HG03280 (cell line): ENCODE measurements at regions not wholly inside any gene's neighbourhood (a gene's known extent, or its start where the extent isn't known, plus 50 kb on each side); places are given as distances from the start of the nearest gene placed in this dataset.
"Not testable (repeated sequence)": the region's sequence is repeated elsewhere in the genome, so short reads cannot be mapped to it uniquely, and the experiment has no call there.

ENCODE experiments used
- ATAC-seq: cut with Tn5 transposase; IDR thresholded peaks from one replicate; pipeline ENCODE4 v1.9.1; 2021; ENCODE audit warnings: mild to moderate bottlenecking, moderate library complexity; ENCODE audit not compliant: unreplicated experiment

DNA sequence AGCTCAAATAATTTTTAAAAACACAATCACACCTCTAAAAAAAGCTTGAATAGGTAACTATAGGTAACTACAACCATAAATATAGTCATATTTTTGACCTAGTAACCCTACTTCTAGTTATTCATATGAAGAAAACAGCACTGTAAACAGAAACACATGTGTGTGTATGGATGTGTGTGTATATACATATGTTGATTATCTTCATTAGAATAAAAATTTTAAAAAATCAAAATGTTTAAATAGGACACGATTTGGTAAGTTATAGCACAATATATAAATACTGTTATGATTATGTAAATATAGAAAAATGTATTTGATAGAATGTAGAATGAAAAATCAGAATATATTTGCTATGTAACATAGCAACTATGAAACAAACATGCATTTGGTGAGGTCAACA is 258.1 kb upstream of the GK2 start:
- ATAC-seq = no peak

DNA sequence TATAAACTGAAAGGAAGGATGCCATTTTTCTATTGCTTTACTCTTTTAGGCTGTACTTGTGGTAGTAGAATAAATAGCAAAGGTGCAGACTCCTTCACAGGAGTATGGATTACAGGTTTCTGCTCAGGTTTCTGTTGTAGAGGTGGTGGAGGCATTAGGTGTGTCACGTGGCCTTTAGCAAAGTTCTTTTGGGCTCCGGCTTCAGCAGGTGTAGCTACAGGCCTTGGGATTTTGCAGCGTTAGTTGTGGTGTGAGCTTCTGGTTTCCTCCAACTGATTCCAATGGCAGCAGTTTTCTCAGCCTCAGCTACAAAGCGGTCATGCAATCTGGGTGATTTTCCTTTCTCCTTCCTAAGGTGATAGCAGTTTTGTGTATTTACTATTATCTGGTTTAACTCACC is 255.8 kb upstream of the GK2 start:
- ATAC-seq = no peak

DNA sequence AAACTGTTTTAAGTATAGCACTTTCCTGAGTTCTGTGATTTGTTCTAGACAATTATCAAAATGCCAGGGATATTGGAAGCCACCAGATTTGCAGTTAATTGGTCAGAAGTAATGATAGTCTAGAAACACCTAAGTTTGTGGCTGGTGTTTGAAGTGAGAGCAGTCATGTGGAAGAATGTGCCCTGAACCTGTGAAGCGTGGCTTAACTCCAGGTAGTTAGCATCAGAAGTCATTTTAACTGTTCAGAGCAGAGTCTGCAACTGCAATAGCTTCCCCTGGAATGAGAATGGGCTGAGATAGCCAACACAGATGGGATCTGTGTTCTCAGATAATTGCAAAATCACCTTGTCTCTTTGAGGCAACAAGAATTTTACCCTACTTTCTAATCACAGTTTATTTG is 255.1 kb upstream of the GK2 start:
- no peak for ATAC-seq

DNA sequence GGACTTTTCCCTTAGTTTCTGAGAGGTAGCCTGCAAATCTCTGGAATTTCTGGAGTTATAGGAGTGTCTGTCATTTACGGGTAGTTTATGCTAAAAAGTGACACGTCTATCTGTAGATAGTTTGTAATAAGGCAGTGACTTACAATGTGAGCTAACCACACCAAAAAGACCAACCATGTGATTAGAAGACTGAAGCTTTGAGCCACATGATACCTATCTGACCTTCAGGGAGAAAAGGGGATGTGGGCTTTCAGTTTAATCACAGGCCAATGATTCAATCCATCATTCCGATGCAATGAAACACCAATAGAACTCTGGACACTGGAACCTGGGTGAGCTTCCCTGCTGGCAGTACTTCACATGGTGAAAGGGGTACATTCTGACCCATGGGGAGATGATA is 254.6 kb upstream of the GK2 start:
- no peak for ATAC-seq

DNA sequence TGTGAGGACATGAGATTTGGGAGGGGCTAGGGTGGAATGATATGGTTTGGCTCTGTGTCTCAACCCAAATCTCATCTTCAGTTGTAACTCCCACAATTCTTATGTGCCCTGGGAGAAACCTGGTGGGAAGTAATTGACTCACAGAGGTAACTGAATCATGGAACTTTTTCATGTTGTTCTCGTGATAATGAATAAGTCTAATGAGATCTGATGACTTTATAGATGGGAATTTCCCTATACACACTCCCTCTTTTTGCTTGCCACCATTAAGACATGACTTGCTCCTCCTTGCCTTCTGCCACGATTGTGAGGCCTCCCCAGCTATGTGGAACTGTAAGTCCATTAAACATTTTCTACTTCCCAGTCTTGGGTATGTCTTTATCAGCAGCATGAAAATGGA is 253.2 kb upstream of the GK2 start:
- ATAC-seq = no peak

DNA sequence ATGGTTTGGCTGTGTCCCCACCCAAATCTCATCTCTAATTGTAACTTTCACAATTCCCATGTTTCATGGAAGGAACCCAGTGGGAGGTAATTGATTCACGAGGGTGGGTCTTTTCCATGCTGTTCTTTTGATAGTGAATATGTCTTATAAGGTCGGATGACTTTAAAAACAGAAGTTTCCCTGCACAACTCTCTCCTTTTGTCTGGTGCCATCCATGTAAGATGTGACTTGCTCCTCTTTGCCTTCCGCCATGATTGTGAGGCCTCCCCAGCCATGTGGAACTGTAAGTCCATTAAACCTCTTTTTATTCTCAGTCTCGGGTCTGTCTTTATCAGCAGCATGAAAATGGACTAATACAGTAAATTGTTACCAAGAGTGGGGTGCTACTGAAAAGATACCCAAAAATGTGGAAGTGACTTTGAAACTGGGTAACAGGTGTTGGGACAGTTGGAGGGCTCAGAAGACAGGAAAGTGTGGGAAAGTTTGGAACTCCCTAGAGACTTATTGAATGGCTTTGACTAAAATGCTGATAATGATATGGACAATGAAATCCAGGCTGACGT is 251.4 kb upstream of the GK2 start:
- not testable (repeated sequence) for ATAC-seq

DNA sequence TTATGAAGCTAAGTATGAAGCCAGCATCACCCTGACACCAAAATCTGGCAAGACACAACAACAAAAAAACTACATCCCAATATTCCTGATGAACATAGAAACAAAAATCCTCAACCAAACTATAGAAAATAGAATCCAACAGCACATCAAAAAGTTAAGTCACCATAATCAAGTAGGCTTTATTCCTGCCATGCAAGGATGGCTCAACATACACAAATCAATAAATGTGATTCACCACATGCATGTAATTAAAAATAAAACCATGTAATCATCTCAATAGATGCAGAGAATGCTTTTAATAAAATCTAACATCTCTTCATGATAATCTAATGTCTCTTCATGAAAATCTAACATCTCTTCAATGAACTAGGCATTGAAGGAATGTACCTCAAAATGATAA is 249.4 kb upstream of the GK2 start:
- no peak for ATAC-seq

DNA sequence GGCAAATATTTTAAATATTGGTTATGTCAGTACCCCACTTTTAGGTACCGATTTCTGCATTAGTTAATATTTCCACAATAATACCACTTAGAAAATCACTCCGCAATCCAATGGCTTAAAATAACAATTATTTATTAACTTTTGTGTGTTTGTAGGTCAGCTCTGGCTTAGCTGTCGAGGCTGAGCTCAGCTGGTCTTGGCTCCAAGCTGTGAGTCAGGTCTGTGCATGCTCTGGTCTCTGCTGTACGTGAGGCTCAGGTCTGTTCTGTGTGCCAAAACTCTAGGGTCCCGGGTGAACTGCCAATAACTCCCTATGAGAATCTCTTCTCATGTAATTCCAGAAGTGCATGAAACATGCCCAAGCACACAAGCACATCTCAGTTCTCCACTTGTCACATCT is 245.8 kb upstream of the GK2 start:
- no peak for ATAC-seq

DNA sequence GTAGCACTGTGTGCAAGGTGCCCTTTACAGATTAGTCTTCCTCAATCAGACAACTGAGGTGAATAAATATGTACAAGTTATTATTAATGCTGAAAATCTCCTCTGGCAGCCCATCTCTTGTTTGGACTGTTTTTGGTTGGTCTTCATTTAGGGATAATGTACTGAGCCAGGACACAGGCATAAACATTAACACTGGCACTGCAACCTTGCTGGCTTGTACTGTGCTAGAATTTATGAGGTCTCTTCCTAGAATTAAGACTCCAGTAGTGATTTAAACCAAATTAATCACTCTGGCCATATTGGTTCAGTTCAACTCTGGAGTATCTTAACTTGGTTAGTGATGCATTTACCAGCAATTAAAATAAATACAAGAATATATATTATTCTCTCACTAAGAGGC is 244.7 kb upstream of the GK2 start:
- ATAC-seq = no peak

DNA sequence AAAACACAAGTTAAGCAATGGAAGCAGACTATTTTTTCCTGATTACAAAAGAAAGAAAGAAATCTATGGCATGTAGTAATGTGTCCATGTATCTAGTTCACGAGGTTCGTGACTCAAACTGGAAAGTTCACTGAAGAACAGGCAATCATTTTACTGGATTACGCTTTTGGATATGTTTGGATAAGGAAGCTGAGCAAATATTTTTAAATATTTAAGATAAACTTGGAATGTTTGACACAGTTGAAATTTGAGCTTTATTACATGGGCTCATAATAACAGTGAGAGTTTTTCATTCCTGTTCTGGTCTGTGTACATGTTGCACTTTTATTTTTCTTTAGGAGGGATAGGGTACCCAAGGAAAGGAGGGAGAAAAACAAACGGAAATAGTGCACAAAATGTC is 244.2 kb upstream of the GK2 start:
- ATAC-seq = no peak

DNA sequence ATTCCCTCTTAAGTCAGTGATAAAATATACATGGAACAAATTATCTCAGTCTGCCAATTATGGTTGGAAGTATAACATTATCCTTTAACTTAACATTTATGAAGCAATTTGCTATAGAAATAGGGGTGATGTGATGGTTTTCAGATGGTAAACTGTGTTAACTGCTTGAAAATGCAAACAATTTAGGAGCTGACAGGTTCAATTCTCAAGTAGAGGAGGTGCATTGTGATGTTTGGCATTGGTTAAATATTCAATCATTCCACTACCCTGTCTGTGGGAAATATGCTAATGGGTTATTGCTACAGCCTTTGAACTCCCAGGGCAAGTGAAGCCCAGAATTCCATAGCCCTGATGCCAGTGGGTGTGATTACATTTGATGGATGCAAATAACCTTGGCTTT is 243.4 kb upstream of the GK2 start:
- ATAC-seq = no peak

DNA sequence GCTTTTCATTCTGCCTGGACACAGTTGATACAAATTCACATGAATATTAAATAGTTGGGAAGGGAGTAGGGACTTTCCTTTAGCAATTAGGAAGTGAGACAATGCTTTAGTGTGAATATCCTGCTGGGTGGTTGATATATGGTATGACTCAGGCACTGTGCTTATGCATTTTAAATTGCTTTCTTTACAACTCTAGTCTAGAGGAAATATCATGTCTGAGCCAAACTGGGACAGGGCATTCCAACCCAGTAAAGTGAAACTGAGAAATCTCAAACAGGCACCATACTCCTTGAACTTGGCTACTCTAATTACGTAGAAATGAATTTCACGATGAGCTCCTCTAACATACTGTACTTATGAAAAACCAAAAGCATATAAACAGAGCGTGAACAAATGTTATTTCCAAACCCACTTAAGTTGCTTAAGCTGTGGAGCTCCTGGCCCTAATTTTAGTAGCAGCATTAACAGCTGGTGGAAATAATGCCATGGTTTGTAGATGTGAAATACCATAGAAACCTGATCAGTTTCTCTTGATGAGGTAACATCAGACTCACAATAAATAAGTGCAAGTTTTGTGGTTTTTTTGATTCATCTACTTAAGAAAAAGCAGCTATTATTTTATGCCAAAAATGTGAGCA is 242.9 kb upstream of the GK2 start:
- no peak for ATAC-seq

DNA sequence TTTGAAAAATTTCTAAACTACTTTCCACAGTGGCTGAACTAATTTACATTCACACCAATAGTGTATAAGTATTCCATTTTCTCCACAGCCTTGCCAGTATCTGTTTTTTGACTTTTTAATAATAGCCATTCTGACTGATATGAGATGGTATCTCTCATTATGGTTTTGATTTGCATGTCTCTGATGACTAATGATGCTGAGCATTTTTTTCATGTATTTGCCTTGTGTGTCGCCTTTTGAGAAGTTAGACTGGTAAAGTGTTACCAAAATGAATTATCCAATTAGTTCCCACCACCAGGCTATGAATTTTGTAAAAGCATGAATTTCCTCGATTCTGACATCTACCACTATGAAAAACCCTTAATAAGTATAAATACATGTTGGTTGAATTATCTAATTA is 242.2 kb upstream of the GK2 start:
- ATAC-seq = no peak

DNA sequence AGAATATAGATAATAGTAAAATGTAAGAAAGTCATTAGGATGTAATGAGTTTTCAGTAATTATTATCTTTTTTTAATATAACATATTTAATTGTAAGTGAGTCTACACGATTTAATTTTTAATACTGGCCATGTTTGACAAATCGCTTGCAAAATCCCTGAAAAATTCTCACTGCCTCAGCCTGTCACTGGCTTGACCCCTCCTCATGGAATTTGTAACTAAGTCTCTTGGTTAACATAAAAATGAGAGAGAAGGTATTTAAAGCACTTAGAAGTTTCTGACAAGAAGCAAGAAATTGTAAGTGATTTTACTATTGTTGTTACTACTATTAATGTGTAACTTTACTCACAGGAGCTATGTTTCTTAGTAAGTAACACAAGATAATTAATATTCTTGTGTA is 237.9 kb upstream of the GK2 start:
- ATAC-seq = no peak

DNA sequence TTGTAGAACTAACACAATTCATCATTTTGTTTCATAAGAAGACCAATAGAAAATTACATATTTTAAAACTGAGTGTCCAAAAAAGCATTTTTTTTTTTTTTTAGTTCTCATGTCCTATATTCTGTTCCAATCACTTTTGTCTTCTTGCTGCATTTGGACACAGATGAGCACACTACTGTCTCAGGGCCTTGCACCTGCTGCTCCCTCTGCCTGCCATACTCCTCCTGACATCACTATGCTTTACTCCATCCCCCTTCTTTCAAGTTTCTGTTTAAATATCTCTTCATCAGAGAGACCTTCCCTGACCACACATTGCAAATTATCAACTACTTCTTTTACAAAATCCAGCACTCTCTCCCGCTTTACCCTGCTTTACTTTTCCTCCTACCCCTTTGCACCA is 230.7 kb upstream of the GK2 start:
- no peak for ATAC-seq

DNA sequence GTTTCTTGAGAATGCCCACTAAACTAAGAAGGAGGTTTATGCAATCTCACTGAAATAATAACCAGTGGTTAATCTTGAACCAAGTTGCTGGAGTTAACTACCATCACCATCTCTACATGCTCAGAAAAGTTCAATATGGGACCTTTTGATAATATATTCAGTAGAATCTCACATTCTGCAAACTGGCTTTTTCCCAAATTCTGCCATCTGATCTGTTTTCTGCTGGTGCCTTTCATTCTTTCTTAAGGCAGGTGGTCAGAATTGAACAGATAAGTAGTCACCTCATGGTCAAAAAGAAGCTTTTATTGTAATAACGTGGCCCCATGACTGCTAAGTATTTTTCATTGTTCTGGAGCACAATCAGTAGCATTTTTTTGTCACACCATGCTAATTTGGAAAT is 229.0 kb upstream of the GK2 start:
- ATAC-seq = no peak

DNA sequence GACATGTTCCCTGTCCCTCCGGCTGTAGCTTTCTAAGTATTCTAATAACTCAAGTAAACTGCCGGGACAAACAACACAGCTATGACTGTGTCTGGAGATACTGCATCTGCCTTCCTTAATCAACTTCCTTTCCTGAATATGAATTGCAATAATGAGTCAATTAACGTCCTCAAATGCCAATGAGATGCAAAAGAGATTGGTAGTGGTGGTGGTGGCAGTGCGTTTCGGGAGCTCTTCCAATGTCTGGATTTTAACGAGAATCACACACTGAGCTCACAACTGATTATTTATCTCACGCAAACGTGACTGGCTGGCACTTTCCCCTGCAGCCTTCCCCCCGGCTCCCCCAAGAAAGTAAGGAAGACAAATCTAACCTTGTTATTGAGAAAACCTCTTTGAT is 226.1 kb upstream of the GK2 start:
- ATAC-seq = no peak

DNA sequence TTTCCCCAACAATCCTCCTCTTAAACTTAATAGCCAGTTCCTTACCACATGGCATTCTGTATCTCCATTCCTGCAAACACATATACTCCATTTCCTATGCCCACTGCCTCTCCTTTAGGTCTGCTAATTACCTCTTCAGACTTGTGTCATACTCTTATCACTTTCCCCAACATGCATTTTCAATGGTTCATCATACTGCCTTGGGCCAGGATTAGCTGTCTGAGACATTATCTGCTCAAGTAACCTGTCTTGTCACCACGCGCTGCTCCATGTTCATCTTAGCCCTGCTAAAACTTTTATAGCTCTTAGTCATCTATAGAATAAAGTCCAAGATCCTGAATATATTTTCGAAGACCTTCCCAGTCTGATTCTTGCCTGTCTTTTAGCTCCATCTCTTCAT is 224.1 kb upstream of the GK2 start:
- no peak for ATAC-seq

DNA sequence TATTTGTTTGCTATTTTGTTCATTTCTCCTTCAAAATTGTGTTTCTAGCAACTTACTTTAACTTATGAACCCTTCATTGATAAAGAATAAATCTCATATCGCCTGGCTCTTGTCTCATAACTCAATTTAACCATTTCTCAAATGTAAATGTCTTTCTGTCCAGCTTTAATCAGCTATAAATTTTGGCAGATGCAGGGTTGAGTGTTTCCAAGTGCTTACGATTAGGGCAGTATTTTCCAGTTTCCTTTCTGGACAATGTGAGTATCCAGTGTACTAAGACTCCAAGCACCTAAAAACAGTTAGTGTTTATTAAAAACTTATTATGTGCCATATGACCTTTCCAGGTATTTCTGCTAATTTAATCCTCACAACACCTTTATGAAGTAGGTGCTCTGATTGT is 218.6 kb upstream of the GK2 start:
- ATAC-seq = no peak

DNA sequence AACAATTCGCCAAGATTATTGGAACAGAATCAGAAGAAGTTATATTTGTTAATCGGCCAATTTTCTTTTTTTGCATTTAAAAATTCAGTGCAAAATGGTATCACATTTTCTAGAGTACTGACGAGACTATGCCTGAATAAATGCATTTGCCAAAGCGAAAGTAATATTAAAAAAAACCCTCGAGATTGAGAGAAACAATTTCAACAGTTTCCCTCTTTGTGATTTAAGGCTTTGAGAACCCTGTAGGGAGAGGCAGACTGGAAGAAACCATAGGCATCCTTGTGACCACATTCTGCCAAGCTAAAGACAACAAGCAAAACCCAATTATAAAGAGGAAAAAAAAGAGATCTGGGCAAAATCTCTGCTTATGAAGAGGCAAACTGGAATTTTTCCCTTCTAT is 218.1 kb upstream of the GK2 start:
- ATAC-seq = no peak

DNA sequence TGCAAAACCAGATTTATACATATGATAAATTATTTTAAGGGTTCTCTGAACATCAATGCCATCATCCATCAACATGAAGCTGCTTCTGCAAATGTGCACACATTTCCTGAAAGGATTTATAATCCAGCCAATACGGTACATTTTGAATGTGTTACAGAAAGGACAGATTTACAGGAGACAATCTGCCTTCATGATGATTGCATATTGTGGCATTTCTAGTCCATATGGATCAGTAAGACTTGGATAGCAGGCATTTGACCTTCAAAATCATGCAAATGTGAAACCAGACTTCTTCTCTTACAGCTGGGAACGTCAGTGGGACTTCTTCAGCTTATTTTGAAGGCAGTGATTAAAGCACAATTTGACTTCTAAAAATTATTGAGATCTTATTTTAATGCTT is 217.3 kb upstream of the GK2 start:
- no peak for ATAC-seq

DNA sequence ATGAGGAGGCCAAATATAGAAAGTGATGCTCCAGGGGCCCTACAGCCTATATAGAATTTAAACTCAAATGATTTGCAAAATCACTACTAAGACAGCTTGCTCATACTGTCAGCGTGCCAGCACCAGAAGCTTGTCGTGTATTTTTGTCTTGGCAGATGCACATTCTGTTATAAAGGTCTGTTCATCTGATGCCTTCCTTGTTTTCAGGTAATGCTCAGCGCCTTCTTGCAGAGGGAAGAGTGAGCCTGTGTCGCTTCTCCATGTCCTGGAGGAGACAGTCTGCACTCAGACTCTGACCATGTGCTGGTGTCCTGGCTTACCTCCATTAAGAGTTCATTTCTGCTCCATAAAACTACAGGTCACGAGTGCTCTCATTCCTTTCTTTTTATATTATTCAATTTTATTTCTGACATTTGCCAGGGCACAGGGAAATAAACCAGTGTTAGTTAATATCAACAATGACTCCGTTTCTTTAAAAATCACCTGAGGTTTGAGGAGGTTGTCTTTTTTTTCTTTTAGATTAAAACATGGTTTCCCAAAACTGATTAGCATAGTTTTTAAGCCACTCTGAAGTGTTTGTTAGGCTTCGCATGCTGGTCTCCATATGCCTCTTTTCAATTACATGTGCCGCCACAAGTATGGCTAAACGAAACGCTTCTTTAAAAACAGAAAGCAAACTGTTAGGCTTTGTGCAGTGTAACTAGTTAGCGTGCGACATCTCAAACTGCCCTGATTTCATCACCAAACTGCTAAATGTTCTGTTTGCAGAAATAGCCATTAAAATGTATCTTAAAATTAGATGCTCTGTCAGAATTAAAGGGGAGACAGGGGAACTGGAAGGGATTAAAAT is 215.2 kb upstream of the GK2 start:
- ATAC-seq = no peak

DNA sequence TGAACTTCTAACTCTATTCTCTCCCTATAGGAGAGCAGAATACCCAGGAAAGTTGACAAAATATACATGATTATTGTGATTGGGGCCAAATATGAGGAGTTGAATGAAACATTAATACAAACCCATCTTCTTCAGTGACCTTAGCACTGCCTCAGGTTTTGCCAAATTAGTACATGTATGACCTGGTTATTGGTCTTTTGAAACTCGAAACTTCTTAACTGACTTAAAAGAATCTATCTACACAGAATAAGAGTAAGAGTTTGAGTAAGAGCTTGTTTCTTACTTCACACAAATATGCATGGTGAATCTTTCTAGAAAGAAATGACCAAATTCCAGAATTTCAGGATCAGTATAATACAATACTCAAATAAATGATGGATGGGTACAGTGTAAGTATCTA is 213.0 kb upstream of the GK2 start:
- no peak for ATAC-seq
